ENCODE measurements at regions not wholly inside any gene's neighbourhood (a gene's known extent, or its start where the extent isn't known, plus 50 kb on each side); places are given as distances from the start of the nearest gene placed in this dataset.

DNA sequence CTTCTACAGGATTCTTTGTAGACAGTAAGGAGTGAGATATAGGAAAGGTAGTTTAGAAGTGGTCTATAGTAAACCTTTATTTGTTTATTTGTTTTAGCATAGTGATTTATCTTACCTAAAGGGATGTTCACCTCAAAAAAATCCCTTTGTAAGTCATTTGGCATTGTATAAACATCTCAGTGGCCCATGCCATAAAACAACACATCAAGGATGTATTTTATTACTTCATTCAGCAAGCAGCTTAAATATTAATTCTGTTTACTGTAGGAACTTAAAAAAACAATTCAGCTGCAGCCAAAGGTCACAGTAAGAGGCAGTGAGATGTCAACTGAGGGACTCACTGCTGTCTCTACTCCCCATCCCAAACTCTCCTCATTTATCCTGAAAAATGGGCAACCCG, 452.7 kb downstream of the HINT1 start:
- TF ChIP-seq POLR2A (IDR thresholded peaks at IDR 0.05; ENCODE audit: low read depth, low read length), result no peak
- TF ChIP-seq SMARCA5 (IDR thresholded peaks at IDR 0.05), result no peak
- TF ChIP-seq SPI1 (IDR thresholded peaks at IDR 0.05; ENCODE audit: borderline replicate concordance, insufficient read depth, low read depth, low read length), result no peak
- TF ChIP-seq POLR2AphosphoS5 (IDR thresholded peaks at IDR 0.05; ENCODE audit: low read length), result no peak
- TF ChIP-seq, protein P1, sequence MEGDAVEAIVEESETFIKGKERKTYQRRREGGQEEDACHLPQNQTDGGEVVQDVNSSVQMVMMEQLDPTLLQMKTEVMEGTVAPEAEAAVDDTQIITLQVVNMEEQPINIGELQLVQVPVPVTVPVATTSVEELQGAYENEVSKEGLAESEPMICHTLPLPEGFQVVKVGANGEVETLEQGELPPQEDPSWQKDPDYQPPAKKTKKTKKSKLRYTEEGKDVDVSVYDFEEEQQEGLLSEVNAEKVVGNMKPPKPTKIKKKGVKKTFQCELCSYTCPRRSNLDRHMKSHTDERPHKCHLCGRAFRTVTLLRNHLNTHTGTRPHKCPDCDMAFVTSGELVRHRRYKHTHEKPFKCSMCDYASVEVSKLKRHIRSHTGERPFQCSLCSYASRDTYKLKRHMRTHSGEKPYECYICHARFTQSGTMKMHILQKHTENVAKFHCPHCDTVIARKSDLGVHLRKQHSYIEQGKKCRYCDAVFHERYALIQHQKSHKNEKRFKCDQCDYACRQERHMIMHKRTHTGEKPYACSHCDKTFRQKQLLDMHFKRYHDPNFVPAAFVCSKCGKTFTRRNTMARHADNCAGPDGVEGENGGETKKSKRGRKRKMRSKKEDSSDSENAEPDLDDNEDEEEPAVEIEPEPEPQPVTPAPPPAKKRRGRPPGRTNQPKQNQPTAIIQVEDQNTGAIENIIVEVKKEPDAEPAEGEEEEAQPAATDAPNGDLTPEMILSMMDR (IDR thresholded peaks at IDR 0.05 in 2 of 3, conservative IDR thresholded peaks at IDR 0.05 in 1 of 3; ENCODE audit: control insufficient read depth in 2 of 3, extremely low read depth in 1 of 3, insufficient read depth in 1 of 3, low read depth in 3 of 3, low read length in 3 of 3), result no peak
- no peak for TF ChIP-seq RAD21 (IDR thresholded peaks at IDR 0.05; ENCODE audit: insufficient read depth, low read depth, low read length)
- TF ChIP-seq GABPA (IDR thresholded peaks at IDR 0.05; ENCODE audit: low read depth), result no peak
